Activated CD4-positive, alpha-beta T cell treated with anti-CD3 and anti-CD28 coated beads, Interleukin-2, amount 50 U/mL, for 16 hours (primary cell): ENCODE measurements at regions not wholly inside any gene's neighbourhood (a gene's known extent, or its start where the extent isn't known, plus 50 kb on each side); places are given as distances from the start of the nearest gene placed in this dataset.
"Not testable (repeated sequence)": the region's sequence is repeated elsewhere in the genome, so short reads cannot be mapped to it uniquely, and the experiment has no call there.

Experiments used
- DNase-seq: peaks from one replicate; pipeline ENCODE4 v3.0.0-alpha.2; 2020

DNA sequence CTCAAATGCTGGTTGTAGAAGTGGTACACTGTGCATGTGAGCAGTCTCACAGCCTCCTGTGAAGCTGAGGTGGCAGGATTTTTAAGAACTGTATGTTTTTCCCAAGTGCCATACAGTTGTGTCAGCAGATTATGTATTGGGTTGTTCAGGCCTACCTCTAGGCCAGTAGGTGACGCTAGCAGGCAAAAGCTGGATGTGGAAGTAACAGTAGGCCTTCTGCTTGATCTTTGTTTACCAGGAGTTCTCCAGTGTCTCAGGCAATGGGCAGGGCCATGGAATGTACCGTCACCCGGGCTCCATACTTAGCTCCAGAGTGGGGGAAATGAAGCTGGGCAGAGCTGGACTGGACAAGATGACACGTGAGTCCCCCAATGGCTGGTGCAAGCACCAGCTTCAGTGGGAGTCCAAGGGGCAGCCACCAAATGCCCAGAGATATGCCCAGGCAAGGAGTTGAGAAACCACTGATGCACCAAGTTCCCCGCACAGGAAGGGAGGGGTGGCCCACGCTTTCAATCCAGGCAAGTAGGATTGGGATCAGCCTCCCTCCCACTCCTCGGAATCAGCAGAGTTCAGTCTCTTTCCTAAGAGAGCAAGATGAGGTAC is 289.7 kb downstream of the HTR1B start:
- no peak for DNase-seq

DNA sequence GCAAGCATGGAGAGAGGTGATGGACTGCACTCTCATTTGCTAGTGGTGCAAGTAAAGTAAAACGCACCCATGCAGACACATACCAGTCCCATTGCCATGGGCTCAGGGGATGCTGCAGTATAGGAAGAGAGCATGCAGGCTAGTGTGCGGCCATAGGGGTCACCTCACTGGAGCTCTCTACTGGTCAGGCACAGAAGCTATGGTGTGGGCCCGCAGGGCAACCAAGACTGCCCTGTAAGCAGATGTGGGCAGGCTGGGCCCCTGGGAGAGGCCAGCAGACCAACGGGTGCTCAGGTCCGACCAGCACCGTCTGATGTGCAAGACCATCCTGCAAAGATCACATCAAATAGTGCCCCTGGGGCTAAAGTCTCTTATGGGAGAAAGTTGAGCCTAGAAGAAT is 290.7 kb downstream of the HTR1B start:
- no peak for DNase-seq

DNA sequence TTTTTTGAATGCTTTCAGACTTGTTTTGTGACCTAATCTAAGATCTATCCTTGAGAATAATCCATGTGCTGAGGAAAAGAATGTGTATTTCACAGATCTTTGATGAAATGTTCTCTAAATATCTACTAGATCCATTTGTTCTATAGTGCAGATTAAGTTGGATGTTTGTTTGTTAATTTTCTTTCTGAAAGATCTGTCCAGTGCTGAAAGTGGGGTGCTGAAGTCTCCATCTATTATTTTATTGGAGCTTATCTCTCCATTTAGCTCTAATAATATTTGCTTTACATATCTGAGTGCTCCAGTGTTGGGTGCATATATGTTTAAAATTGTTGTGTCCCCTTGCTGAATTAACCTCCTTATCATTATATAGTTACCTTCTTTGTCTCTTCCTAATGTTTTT is 303.6 kb downstream of the HTR1B start:
- no peak for DNase-seq

DNA sequence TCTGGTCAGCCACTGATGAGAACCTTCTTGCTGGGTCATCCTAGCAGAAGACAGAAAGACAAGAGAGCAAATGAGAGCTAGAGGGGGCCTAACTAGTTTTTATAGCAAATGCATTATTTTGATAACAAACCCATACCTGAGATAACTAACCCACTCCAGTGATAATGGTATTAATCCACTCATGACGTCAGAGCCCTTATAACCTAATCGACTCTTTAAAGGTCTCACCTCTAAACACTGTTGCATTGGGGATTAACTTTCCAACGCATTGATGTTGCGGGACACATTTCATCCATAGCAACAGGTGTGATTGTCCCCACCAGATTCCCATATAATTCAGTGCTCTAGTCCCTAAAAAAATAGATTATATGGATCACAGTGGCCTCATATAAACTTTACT is 312.1 kb downstream of the HTR1B start:
- no peak for DNase-seq

DNA sequence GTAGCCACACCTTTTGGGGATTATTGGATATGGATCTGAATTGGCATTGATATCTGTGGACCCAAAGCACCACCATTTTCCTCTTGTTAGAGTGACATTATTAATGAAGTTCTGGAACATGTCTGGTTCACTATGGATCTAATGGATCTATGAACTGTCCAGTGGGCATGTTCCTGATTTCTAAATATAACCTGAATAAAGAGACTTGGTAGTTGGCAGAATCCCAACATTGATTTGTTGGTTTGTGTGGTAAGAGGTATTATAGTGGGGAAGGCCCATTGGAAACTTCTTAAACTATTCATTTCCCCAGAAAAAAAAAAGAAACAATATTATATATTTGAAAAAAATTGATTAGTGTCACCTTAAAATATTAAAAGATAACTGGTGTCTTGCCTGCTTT is 312.6 kb downstream of the HTR1B start:
- no peak for DNase-seq

DNA sequence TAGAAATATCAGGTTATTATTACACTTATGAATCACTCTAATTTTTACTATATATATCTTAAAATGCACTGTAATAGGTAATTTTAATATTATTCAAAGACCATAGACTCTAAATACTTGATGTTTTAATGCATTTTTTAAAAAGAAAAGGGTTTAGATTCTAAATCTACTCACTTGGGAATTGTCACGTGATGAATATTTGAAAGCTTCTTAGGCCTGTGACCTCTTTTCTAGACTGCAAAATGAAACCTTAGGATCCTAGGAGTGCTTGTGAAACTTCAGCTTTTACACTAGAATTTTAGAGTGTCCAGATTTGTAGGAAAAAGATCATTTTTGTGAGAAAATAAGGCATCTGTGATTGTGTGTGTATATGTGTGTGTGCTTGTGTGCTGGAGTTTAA is 318.0 kb downstream of the HTR1B start:
- no peak for DNase-seq

DNA sequence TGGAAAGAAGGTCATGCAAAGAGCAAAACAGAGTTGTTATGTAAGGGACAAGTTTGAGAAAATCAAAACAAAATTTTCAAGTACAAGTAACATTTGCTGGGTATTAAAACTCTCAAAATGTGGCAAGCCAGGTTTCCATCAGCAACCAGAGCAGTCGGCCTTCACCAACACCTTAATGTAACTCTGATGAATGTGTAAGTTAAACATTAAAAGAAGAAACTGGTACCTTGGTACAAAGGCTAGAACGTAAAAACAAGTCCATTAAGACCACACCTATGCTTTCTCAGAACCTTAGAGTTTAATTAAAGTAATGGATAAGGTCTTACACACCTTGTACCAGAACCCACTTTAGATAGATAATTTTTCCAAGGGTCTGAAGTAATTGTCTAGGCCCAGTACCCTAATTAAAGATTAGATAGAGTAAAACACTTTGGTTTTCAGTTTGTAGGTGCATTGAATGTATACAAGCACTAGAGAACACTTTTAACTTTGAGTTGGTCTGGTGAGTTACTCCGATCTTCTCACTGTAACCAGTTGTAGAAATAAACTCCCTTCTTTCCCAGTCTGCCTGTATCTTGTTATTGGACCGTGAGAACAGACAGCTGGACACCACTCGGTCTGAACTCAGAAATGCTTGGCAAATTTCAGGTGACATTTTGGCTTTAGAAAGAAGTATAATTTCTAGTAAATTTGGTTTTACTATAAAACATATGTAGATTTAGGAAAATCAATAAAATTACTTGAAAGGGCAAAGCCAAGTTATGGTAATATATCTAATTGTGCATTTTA is 319.4 kb downstream of the HTR1B start:
- no peak for DNase-seq

DNA sequence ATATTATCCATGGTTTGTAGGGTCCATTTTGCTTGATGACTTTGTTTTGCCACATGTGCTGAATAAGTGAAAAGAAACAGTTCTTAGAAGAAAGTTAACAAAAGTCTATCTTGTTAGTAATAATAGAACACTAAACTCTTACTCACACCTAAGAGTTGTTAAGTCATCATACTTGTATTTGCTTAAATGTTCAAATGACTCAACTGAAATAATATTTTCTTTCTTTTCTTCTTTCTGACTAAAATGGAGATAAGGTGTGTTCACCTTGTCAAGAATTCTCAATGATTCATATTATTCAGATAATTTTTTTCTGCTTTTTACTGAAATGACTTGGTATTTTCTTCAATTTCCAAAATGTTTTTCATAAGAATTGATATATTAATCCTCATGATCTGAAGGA is 327.2 kb downstream of the HTR1B start:
- no peak for DNase-seq

DNA sequence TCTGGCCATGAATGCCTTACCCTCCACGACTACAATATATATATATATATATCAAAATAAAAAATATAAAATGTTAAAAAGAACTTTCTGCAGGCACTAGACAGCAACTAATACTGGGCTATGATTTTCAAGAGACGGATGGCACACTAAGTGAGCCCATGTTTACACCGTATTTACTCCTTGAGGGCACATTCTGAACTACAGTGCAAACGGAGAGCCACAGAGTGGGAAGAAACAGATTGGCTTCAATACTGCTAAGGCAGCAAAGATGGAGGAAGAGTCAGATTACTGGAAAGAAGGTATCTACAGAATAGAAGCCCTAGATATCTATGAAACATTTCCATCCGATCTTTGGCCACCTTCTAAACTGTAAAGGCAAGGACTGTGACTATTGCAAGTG is 330.3 kb downstream of the HTR1B start:
- no peak for DNase-seq

DNA sequence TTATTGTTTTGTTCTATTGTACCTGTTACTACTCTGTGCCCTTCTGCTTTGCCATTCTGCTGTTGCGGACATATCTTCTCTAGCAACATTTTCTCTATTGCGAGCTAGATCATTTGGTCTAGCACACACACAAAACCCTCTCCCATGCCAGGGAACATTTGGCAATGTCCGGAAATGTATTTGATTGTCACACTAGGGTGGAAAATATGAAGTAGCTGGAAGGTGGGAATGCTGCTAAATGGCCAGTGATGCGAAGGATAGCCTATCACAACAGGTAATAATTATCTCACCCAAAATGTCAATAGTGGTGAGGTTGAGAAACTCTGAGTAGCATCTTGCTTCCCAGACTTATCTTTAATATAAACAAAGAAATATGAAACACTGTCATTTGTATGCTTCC is 331.9 kb downstream of the HTR1B start:
- DNase-seq: no peak

DNA sequence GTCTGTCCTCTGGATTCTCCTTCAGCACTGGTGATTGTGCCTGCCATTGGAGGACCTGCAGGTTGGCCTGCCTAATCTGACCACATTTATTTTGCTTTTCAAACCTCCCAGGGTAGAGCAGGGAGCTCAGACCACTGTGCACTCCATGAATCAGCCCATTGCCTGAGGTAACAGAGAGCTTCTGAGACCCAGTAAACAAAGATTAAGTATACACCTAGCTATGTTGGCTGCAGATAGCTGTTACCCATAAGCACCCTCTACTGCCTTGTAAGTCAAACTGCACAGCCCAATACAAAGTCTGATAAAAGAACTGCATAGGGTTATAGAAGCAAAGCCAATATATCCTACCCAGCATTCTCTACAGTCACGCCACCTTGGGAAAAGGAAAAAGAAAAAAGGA is 338.7 kb downstream of the HTR1B start:
- no peak for DNase-seq

DNA sequence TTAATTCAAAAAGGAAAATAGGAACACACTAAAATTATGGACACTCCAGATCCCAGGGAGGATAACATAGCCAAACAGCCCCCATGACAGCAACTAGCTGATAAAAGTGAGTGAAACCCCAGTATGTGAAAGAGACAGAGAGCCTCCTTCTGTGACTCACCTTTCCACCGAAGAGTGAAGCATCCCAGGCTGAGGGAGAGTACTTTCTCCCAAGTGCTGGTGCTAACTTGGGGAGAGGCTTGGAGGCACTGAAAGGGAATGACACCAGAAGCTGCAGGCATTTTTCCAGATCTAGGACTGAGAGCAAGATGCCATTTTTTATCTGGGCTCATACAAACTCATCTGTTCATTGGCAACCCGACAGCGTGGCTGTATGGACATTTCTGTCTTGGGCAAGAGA is 339.8 kb downstream of the HTR1B start:
- DNase-seq: no peak

DNA sequence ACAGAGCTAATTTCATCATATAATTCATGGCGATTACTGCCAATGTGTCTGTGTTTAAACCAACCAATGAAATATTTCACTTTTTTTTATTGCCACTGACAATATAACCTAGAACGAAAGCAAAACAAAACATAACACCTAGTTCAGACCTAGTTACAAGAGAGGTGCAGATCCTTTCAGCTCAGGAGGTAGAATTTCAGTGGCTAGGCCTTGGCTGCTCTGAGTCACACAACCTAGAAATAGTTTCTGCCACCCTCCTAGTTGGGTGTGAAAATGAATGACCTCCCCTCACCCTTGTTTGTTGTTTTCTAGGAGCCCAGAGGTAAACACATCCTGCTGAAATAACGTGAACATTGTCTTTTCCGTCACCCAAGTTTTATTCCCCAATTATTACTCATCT is 356.3 kb downstream of the HTR1B start:
- DNase-seq: no peak

DNA sequence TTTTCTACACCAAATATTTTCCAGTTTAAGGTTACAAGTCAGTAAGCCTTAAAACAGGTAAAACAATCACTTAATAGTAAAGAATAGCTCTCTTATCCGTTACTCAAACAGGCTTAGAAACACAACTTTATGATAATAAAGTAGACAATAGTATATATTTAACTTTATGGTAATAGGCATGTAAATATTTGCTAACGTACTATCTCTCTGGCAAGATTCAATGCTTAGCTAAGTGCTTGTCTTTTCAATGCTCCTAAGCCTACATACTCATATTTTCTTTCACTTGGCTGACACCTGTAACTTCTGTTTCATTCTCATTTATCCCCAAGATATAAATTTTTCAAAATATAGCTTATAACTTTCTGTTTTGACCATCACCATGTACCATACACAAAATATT is 358.2 kb downstream of the HTR1B start:
- DNase-seq: no peak

DNA sequence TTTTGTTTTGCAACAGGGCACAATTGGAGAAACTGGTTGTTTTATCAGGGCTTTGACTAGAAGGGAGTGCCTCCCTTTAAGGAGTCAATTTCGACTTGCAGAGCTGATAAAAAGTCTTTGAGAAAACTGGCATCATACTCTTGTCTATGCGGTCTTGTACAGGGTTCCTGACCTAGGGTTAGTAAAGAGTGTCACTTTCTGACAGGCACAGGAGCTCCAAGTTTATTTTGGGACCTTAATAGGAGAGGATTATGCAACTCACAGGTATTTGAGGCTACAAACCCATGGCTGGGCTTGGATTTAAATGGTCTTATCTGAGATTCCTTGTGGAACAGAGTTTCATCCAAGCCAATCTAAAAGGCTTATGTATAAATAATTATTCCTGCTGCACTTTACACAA is 365.4 kb downstream of the HTR1B start:
- DNase-seq: no peak

DNA sequence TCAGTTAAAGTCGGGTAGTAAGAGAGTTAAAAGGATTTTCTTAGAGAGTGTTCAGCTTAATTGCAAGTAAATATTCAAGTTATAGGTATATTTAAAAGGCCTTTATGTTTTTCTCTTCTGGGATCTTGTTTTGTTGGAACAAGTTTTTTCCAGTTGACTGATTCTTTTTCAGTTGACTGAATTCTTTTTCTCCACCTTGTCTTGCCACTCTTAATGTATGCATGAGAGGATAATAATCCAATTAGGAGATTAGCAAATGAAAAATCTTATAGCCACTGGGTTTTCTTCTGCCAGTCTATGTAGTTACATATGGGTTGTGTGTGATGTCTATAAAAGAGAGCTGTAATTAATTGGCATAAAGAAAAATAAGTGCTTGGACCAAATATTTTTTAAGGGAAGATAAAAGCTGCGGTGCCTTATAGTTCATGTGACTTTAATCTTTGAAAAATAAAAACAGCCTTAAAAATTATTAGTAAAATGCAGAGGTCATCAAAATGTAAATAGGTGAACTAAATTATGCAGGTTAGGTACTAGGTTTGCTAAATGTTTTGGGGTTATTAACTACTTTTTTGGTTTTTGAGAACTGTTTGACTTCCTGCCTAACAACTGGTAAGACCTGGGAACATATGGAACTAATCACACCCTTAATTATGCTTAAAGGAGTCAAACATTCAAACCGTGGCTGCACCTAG is 367.2 kb downstream of the HTR1B start:
- no peak for DNase-seq

DNA sequence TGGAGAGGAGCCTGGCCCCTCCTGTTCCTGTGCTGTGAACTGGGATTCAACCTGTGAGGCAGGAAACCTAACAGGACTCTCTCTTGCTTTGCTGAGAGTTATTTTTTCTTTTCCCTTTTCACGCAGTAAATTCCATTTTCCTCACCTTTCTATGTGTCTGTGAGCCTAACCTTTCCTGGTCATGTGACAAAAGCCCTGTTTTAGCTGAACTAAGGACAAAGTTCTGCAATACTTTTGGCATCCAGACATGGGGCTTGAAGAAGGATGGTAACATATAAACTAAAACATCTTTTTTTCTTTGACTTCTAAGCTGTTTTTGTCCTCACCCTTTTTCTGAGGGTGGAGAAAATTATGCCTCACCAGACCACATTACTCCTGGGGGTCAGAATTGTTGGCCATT is 368.5 kb downstream of the HTR1B start:
- no peak for DNase-seq

DNA sequence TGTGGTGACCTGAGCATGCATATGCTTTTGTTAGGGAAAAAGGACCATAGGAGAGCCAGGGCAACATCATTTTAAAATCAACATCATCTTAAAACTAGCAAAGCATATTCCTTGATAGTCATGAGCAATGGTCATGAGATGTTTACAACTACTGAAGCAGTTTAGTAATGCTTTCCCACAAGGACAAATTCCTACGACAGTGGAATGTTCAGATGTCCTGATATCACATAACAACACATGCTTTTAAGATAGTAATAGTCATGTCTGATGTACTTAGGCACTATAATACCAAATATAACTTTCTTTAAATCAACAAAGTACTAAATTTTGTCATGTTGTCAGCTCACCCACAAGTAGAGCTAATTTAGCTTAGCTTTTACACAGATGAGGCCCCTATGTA is 370.3 kb downstream of the HTR1B start:
- no peak for DNase-seq

DNA sequence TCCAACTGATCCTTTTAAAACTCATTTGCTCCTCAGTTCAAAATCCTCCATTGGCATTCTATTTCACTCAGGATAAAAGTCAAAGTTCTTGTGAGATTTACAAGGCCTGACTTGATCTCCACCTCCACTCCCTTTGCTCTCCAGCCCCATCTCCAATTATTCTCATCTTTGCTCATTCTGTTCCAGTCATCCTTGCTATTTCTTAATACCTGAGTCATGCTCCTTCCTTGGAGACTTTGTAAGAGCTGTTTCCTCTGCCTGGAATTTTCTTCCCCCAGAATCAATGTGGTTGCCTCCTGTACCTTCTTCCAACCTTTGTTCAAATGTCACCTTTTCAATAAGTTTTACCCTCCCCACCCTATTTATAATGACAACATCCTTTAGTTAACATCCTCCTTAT is 373.5 kb downstream of the HTR1B start:
- DNase-seq: no peak

DNA sequence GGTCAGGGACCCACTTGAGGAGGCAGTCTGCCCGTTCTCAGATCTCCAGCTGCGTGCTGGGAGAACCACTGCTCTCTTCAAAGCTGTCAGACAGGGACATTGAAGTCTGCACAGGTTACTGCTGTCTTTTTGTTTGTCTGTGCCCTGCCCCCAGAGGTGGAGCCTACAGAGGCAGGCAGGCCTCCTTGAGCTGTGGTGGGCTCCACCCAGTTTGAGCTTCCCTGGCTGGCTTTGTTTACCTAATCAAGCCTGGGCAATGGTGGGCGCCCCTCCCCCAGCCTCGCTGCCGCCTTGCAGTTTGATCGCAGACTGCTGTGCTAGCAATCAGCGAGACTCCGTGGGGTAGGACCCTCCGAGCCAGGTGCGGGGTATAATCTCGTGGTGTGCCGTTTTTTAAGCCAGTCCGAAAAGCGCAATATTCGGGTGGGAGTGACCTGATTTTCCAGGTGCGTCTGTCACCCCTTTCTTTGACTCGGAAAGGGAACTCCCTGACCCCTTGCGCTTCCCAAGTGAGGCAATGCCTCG is 375.4 kb downstream of the HTR1B start:
- DNase-seq: not testable (repeated sequence)

DNA sequence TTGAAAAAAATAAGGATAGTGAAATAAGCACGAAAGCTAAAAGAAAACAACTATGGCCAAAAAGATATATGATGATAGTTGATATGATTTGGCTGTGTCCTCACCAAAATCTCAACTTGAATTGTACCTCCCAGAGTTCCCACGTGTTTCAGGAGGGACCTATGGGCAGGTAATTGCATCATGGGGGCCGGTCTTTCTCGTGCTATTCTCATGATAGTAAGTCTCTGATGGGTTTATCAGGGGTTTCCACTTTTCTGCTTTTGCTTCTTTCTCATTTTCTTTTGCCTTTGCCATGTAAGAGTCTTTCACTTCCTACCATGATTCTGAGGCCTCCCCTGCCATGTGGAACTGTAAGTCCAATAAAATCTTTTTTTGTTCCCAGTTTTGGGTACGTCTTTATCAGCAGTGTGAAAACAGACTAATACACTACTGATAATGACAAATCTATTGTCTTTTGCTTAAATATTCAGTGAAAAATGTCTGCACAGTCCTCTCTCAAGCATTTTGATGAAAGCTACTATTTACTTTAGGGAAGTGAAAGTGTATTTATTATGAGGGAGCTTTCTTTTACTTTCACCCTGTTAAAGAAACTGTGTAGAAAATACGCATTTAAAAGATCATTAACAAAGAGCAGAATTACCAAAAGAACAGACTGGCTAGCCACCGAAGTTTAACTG is 389.1 kb downstream of the HTR1B start:
- DNase-seq: no peak

DNA sequence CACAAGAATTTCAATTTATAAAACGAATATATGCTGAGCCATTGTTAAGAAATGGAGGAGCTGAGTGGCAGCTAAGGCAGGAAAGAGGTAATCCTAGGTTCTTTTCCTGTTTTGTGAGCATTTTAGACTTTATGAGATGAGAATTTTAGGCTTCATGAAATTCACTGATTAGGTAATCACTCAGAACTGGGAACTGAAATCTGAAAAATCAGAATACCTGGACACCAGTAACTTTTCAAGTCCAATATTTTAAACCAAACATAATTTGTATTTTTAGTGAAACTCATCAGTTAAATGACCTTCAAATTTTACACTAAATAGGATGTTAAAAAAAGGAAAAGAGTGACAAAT is 389.9 kb downstream of the HTR1B start:
- no peak for DNase-seq

DNA sequence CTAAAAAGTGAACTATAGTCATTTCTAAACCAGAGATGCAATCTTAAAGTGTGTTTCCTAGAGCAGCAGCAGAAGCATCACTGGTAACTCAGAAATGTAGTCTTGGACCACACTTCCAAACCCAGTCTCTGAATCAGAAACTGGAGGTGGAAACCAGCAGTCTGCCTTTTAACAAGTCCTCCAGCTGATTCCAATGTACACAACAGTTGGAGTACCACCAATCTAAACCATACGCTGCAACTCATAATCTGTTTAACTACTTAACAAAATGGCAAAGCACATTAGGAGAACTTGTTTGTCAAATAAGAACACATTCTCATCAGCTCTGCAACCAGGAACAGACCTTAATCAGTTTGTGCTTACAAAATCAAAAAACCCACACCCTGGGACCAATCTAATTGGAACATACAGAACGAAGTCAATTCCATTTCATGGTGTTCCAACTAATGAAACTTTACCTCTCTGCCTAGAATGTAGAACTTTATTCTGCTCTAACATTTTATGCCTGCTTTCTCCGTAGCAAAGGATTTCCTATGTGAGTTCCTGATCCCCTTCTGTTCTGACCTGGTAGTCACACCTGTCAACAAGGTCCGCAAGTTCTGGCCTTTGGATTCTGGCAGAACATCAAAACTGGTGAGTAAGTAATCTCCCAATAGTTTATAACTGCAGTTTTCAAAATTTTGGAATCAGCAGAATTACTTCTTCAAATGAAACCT is 390.4 kb downstream of the HTR1B start:
- no peak for DNase-seq
